Trophoblast cell (in vitro differentiated cells and primary cell): ENCODE measurements at regions not wholly inside any gene's neighbourhood (a gene's known extent, or its start where the extent isn't known, plus 50 kb on each side); places are given as distances from the start of the nearest gene placed in this dataset.

ENCODE experiments used
- DNase-seq, 2 donors: peaks; one replicate each; pipeline ENCODE4 v3.0.0-alpha.2; 2016
- H2AFZ ChIP-seq: 2 replicates; pipeline ENCODE4 v1.6.1; 2013; ENCODE audit warnings: low read length, moderate library complexity, mild to moderate bottlenecking; ENCODE audit not compliant: insufficient read depth, poor library complexity
- H2AK5ac ChIP-seq: 2 replicates; pipeline ENCODE4 v1.6.1; 2013; ENCODE audit warnings: mild to moderate bottlenecking, low read length
- H2BK120ac ChIP-seq: 2 replicates; pipeline ENCODE4 v1.6.1; 2013; ENCODE audit warnings: low read length, mild to moderate bottlenecking, moderate library complexity; ENCODE audit not compliant: insufficient read depth, poor library complexity
- H2BK12ac ChIP-seq: 2 replicates; pipeline ENCODE4 v1.6.1; 2013; ENCODE audit warnings: mild to moderate bottlenecking, low read length, moderate library complexity
- H2BK5ac ChIP-seq: 2 replicates; pipeline ENCODE4 v1.6.1; 2013; ENCODE audit warnings: low read length, low read depth, moderate library complexity, mild to moderate bottlenecking; ENCODE audit not compliant: poor library complexity
- H3K14ac ChIP-seq: 2 replicates; pipeline ENCODE4 v1.6.1; 2013; ENCODE audit warnings: mild to moderate bottlenecking, low read length
- H3K18ac ChIP-seq: 2 replicates; pipeline ENCODE4 v1.6.1; 2013; ENCODE audit warnings: mild to moderate bottlenecking, low read length
- H3K23ac ChIP-seq: 2 replicates; pipeline ENCODE4 v1.6.1; 2013; ENCODE audit warnings: low read length
- H3K27ac ChIP-seq: 2 replicates; pipeline ENCODE4 v1.5.1; 2013; ENCODE audit warnings: low read depth, mild to moderate bottlenecking, inconsistent platforms, low read length, moderate library complexity
- H3K27me3 ChIP-seq: 2 replicates; pipeline ENCODE4 v1.6.1; 2013; ENCODE audit warnings: inconsistent platforms, mild to moderate bottlenecking, low read length, moderate library complexity; ENCODE audit not compliant: insufficient read depth
- H3K36me3 ChIP-seq, 2 experiments: 1 replicate in 1 of 2; 2 replicates in 1 of 2; pipeline ENCODE4 v1.6.1; 2013; ENCODE audit warnings: low read length in 2 of 2, mild to moderate bottlenecking in 2 of 2, moderate library complexity in 1 of 2; ENCODE audit not compliant: insufficient read depth in 2 of 2, control insufficient read depth in 1 of 2
- H3K4ac ChIP-seq: 2 replicates; pipeline ENCODE4 v1.6.1; 2013; ENCODE audit warnings: low read depth, mild to moderate bottlenecking, low read length, moderate library complexity
- H3K4me1 ChIP-seq, 2 experiments: 1 replicate in 1 of 2; 2 replicates in 1 of 2; pipeline ENCODE4 v1.6.1; 2013; ENCODE audit warnings: low read length in 2 of 2, mild to moderate bottlenecking in 2 of 2, moderate library complexity in 1 of 2; ENCODE audit not compliant: insufficient read depth in 2 of 2, control insufficient read depth in 1 of 2
- H3K4me2 ChIP-seq: 2 replicates; pipeline ENCODE4 v1.6.1; 2013; ENCODE audit warnings: inconsistent platforms, mild to moderate bottlenecking, low read length, moderate library complexity
- H3K4me3 ChIP-seq: 2 replicates; pipeline ENCODE4 v1.5.1; 2013; ENCODE audit warnings: mild to moderate bottlenecking, low read depth, low read length, inconsistent platforms
- H3K79me1 ChIP-seq: one replicate; pipeline ENCODE4 v1.6.1; 2013; ENCODE audit warnings: low read length
- H3K79me2 ChIP-seq: 2 replicates; pipeline ENCODE4 v1.6.1; 2013; ENCODE audit warnings: low read length, mild to moderate bottlenecking; ENCODE audit not compliant: control insufficient read depth, insufficient read depth, poor library complexity
- H3K9ac ChIP-seq: 2 replicates; pipeline ENCODE4 v1.6.1; 2013; ENCODE audit warnings: mild to moderate bottlenecking, low read length
- H3K9me3 ChIP-seq: 2 replicates; pipeline ENCODE4 v1.6.1; 2013; ENCODE audit warnings: low read depth, mild to moderate bottlenecking, control low read depth, inconsistent platforms, low read length; ENCODE audit not compliant: insufficient read depth
- H4K12ac ChIP-seq: 2 replicates; pipeline ENCODE4 v1.6.1; 2013; ENCODE audit warnings: low read depth, mild to moderate bottlenecking, low read length, moderate library complexity
- H4K8ac ChIP-seq: 2 replicates; pipeline ENCODE4 v1.6.1; 2013; ENCODE audit warnings: low read depth, mild to moderate bottlenecking, low read length, moderate library complexity
- H4K91ac ChIP-seq: one replicate; pipeline ENCODE4 v1.6.1; 2013; ENCODE audit warnings: low read depth, mild to moderate bottlenecking, low read length, moderate library complexity
- WGBS: extraction: QIAGEN DNeasy Blood & Tissue Kit; methylation state at CpG from one replicate; pipeline ENCODE4 v1.1.7; 2013; ENCODE audit warnings: missing lambda C conversion rate; ENCODE audit not compliant: insufficient read length, insufficient coverage; ENCODE audit errors: extremely low coverage; 5-methylcytosine and 5-hydroxymethylcytosine counted together

DNA sequence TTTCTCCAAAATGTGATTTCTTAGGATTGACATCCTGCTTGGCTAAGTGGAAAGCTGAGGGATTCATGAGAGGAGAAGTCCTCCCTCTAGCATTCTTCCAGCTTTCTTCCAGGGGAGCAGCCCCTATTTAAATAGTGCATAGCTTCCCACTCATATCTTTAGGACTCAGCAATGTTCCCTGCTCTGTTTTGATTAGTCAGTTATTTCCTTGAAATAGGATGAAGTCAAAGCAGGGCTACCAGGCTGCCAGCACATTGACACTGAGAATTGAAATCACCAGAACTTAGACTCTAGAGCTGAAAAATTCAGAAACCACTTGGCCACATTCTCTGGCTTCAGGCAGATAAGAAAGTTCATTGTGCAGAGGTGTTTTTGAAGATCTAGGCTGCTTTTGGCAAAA is 74.7 kb upstream of the SMAD1 start:
- Histone ChIP-seq H3K79me2 (no peaks in the 10 kb centered on the region), H2BK120ac (no peak overlapping the region), H3K4me2 (no peak overlapping the region), H3K23ac (no peak overlapping the region), H4K8ac (no peak overlapping the region), H3K36me3 (no peaks in the 10 kb centered on the region), H2BK12ac (no peak overlapping the region), H3K4me1 (no peaks in the 10 kb centered on the region), H2AFZ (no peak overlapping the region), H4K91ac (no peak overlapping the region), H3K79me1 (no peaks in the 10 kb centered on the region), H3K4me3 (no peak overlapping the region), H3K18ac (no peak overlapping the region), H3K27ac (no peak overlapping the region), H2AK5ac (no peak overlapping the region), H4K12ac (no peak overlapping the region), H3K27me3 (no peaks in the 10 kb centered on the region), H3K4ac (no peak overlapping the region), H2BK5ac (no peak overlapping the region), H3K9me3 (no peaks in the 10 kb centered on the region), H3K9ac (no peak overlapping the region), H3K14ac (no peak overlapping the region)
- DNase-seq, result no peak

- Histone ChIP-seq H3K27ac (no peak overlapping the region), H3K23ac (no peak overlapping the region), H2BK5ac (no peak overlapping the region), H3K27me3 (no peaks in the 10 kb centered on the region), H3K9me3 (no peaks in the 10 kb centered on the region), H3K4me1 (no peaks in the 10 kb centered on the region), H2AFZ (no peak overlapping the region), H3K79me2 (no peaks in the 10 kb centered on the region), H3K9ac (no peak overlapping the region), H3K36me3 (no peaks in the 10 kb centered on the region), H2BK120ac (no peak overlapping the region), H3K4me3 (no peak overlapping the region), H2BK12ac (no peak overlapping the region), H3K4me2 (no peak overlapping the region), H3K4ac (no peak overlapping the region), H3K79me1 (no peaks in the 10 kb centered on the region), H4K12ac (no peak overlapping the region), H4K8ac (no peak overlapping the region), H3K18ac (no peak overlapping the region), H4K91ac (no peak overlapping the region), H2AK5ac (no peak overlapping the region), H3K14ac (no peak overlapping the region)
- WGBS, result no CpG with 5 or more reads among the region's 3 CpGs
- no peak for DNase-seq
Measured at GRCh38 chr4:145404761-145405160, 76.9 kb upstream of the SMAD1 start.

GRCh38 chr4:145396581-145396980 is 85.1 kb upstream of the SMAD1 start:
- Histone ChIP-seq H3K4me1 (no peaks in the 10 kb centered on the region), H3K4me2 (no peak overlapping the region), H3K27ac (no peak overlapping the region), H4K91ac (no peak overlapping the region), H3K4ac (no peak overlapping the region), H2AFZ (no peak overlapping the region), H3K9me3 (no peaks in the 10 kb centered on the region), H3K36me3 (no peaks in the 10 kb centered on the region), H2AK5ac (no peak overlapping the region), H3K18ac (no peak overlapping the region), H3K9ac (no peak overlapping the region), H3K79me2 (no peaks in the 10 kb centered on the region), H3K23ac (no peak overlapping the region), H2BK120ac (no peak overlapping the region), H4K8ac (no peak overlapping the region), H3K4me3 (no peak overlapping the region), H4K12ac (no peak overlapping the region), H3K79me1 (no peaks in the 10 kb centered on the region), H2BK5ac (no peak overlapping the region), H2BK12ac (no peak overlapping the region), H3K27me3 (no peaks in the 10 kb centered on the region), H3K14ac (no peak overlapping the region)
- DNase-seq, result no peak
- no CpG with 5 or more reads among the region's 1 CpG for WGBS

DNA sequence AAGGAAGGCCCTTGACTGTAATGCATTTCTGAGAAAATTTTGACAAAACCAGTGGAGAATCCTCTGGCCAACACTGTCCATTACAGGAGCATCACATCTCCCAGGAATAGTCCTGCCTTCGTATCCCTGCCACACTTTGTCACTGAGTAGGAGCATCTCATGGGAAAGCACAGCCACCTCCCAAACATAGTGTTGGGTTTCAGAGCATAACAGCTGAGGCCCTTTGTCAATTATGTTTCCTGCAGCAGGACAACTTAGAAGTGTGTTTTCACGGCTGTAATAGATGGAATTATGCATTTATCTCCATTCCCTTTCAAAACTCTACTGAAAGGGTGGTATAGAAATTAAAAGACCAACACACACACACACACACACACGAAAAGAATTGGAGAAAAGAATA is 91.1 kb upstream of the SMAD1 start:
- Histone ChIP-seq H3K23ac (no peak overlapping the region), H4K12ac (no peak overlapping the region), H3K4ac (no peak overlapping the region), H3K36me3 (no peaks in the 10 kb centered on the region), H4K8ac (no peak overlapping the region), H3K79me1 (no peaks in the 10 kb centered on the region), H2BK12ac (no peak overlapping the region), H3K27me3 (no peaks in the 10 kb centered on the region), H2BK5ac (no peak overlapping the region), H3K4me1 (no peaks in the 10 kb centered on the region), H3K4me2 (no peak overlapping the region), H2BK120ac (no peak overlapping the region), H2AK5ac (no peak overlapping the region), H3K18ac (no peak overlapping the region), H3K4me3 (no peak overlapping the region), H3K27ac (no peak overlapping the region), H3K9ac (no peak overlapping the region), H2AFZ (no peak overlapping the region), H4K91ac (no peak overlapping the region), H3K14ac (no peak overlapping the region), H3K79me2 (no peaks in the 10 kb centered on the region), H3K9me3 (no peaks in the 10 kb centered on the region)
- DNase-seq, result no peak
- no CpG with 5 or more reads among the region's 3 CpGs for WGBS

- Histone ChIP-seq H2BK5ac (no peak overlapping the region), H2AK5ac (no peak overlapping the region), H2AFZ (no peak overlapping the region), H4K8ac (no peak overlapping the region), H2BK120ac (no peak overlapping the region), H2BK12ac (no peak overlapping the region), H3K36me3 (no peaks in the 10 kb centered on the region), H3K18ac (no peak overlapping the region), H3K9me3 (no peaks in the 10 kb centered on the region), H4K12ac (no peak overlapping the region), H3K4me2 (no peak overlapping the region), H3K14ac (no peak overlapping the region), H4K91ac (no peak overlapping the region), H3K4ac (no peak overlapping the region), H3K23ac (no peak overlapping the region), H3K27me3 (no peaks in the 10 kb centered on the region), H3K79me2 (no peaks in the 10 kb centered on the region), H3K79me1 (no peaks in the 10 kb centered on the region), H3K9ac (no peak overlapping the region), H3K4me1 (no peaks in the 10 kb centered on the region), H3K27ac (no peak overlapping the region), H3K4me3 (no peak overlapping the region)
- no CpG with 5 or more reads among the region's 4 CpGs for WGBS
- peak; percentile 8 to 61 for DNase-seq
Measured at GRCh38 chr4:145389550-145389949, 92.1 kb upstream of the SMAD1 start.
